Mammary epithelial cell (primary cell): ENCODE measurements at regions not wholly inside any gene's neighbourhood (a gene's known extent, or its start where the extent isn't known, plus 50 kb on each side); places are given as distances from the start of the nearest gene placed in this dataset.

Experiments used
- CTCF ChIP-seq, 2 donors: IDR thresholded peaks in 1 of 2; conservative IDR thresholded peaks in 1 of 2; 2 replicates each; pipeline ENCODE4 v1.5.1; 2011 to 2012; ENCODE audit warnings: inconsistent platforms in 2 of 2, low read length in 2 of 2, mild to moderate bottlenecking in 2 of 2, control low read depth in 1 of 2, low read depth in 1 of 2; ENCODE audit not compliant: insufficient read depth in 1 of 2; ENCODE audit errors: extremely low read depth in 1 of 2
- EZH2 ChIP-seq: IDR thresholded peaks from 2 replicates; pipeline ENCODE4 v1.6.1; 2012; ENCODE audit warnings: low read length, inconsistent platforms, borderline replicate concordance

- no peak for TF ChIP-seq CTCF (conservative IDR thresholded peaks at IDR 0.05 in 1 of 2, IDR thresholded peaks at IDR 0.05 in 1 of 2; ENCODE audit: extremely low read depth in 1 of 2, insufficient read depth in 1 of 2, low read depth in 1 of 2, low read length in 2 of 2)
- TF ChIP-seq EZH2 = no peak
These were observed 72.0 kb upstream of the PSMA6 start for GRCh38 chr14:35220027-35220676.
